GM06990 (cell line): ENCODE measurements at regions not wholly inside any gene's neighbourhood (a gene's known extent, or its start where the extent isn't known, plus 50 kb on each side); places are given as distances from the start of the nearest gene placed in this dataset.

Source experiments
- DNase-seq: peaks from one replicate; pipeline ENCODE4 v3.0.0-alpha.2; 2011; ENCODE audit not compliant: insufficient read length; ENCODE audit errors: extremely low read depth
- H3K27me3 ChIP-seq: replicated peaks from 2 replicates; pipeline ENCODE4 v1.6.0; 2011; ENCODE audit warnings: low read length; ENCODE audit not compliant: control insufficient read depth, insufficient read depth
- H3K36me3 ChIP-seq: 2 replicates; pipeline ENCODE4 v1.5.1; 2011; ENCODE audit warnings: low read length; ENCODE audit not compliant: control insufficient read depth, insufficient read depth
- H3K4me3 ChIP-seq: replicated peaks from 2 replicates; pipeline ENCODE4 v1.5.1; 2011; ENCODE audit warnings: low read depth, mild to moderate bottlenecking, control low read depth, low read length
- TF ChIP-seq, protein P1 (sequence below): IDR thresholded peaks from 2 replicates; pipeline ENCODE4 v1.5.1; 2011; ENCODE audit warnings: low read length, control low read depth, mild to moderate bottlenecking, inconsistent platforms; ENCODE audit not compliant: insufficient read depth, poor library complexity, severe bottlenecking

GRCh38 chr2:144015036-144015435 lies 504.9 kb downstream of the ZEB2 start:
- Histone ChIP-seq H3K4me3 (no peak overlapping the region), H3K27me3 (no peaks in the 10 kb centered on the region), H3K36me3 (no peaks in the 10 kb centered on the region)
- no peak for DNase-seq
- TF ChIP-seq, protein P1, sequence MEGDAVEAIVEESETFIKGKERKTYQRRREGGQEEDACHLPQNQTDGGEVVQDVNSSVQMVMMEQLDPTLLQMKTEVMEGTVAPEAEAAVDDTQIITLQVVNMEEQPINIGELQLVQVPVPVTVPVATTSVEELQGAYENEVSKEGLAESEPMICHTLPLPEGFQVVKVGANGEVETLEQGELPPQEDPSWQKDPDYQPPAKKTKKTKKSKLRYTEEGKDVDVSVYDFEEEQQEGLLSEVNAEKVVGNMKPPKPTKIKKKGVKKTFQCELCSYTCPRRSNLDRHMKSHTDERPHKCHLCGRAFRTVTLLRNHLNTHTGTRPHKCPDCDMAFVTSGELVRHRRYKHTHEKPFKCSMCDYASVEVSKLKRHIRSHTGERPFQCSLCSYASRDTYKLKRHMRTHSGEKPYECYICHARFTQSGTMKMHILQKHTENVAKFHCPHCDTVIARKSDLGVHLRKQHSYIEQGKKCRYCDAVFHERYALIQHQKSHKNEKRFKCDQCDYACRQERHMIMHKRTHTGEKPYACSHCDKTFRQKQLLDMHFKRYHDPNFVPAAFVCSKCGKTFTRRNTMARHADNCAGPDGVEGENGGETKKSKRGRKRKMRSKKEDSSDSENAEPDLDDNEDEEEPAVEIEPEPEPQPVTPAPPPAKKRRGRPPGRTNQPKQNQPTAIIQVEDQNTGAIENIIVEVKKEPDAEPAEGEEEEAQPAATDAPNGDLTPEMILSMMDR, result no peak

GRCh38 chr2:144014103-144014502 lies 505.8 kb downstream of the ZEB2 start:
- Histone ChIP-seq H3K27me3 (no peaks in the 10 kb centered on the region), H3K36me3 (no peaks in the 10 kb centered on the region), H3K4me3 (no peak overlapping the region)
- TF ChIP-seq, protein P1, result no peak
- no peak for DNase-seq

DNA sequence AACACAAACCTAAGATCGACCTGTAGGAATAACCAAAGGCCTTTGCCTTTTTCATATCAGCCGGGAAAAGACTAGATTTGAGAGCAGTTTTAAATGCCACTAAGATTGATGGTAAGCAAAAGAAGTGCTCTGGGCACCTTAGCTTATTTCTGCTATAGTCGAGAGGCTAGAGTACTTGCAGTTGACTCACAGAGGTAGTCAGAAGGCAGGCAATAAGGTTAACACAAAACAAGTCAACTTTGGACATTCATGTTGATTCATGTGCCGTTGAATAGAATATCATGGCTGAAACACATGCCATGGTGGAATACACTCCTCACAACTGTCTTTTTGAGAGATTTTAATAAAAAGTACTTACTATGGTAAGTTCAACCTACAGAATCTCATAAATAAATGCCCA lies 507.6 kb downstream of the ZEB2 start:
- Histone ChIP-seq H3K27me3 (no peaks in the 10 kb centered on the region), H3K4me3 (no peak overlapping the region), H3K36me3 (no peaks in the 10 kb centered on the region)
- TF ChIP-seq, protein P1, result no peak
- no peak for DNase-seq

- no peaks in the 10 kb centered on the region for H3K36me3 ChIP-seq
- TF ChIP-seq, protein P1, result no peak
- no peak for DNase-seq
These were observed 508.4 kb downstream of the ZEB2 start for GRCh38 chr2:144011553-144011952.

GRCh38 chr2:144011098-144011497 lies 508.8 kb downstream of the ZEB2 start:
- no peaks in the 10 kb centered on the region for H3K36me3 ChIP-seq
- DNase-seq, result no peak
- TF ChIP-seq, protein P1, result no peak
- no peak overlapping the region for H3K4me3 ChIP-seq
- H3K27me3 ChIP-seq, result no peaks in the 10 kb centered on the region

More at GRCh38 chr2:144011553-144011952, 508.4 kb downstream of the ZEB2 start:
- Histone ChIP-seq H3K4me3 (no peak overlapping the region), H3K27me3 (no peaks in the 10 kb centered on the region)
